HFF-Myc (cell line): ENCODE measurements at regions not wholly inside any gene's neighbourhood (a gene's known extent, or its start where the extent isn't known, plus 50 kb on each side); places are given as distances from the start of the nearest gene placed in this dataset.
"Not testable (repeated sequence)": the region's sequence is repeated elsewhere in the genome, so short reads cannot be mapped to it uniquely, and the experiment has no call there.

Source experiments
- DNase-seq: peaks from one replicate; pipeline ENCODE4 v3.0.0-alpha.2; 2011; ENCODE audit warnings: low read depth; ENCODE audit errors: extremely low read depth
- H3K4me3 ChIP-seq: replicated peaks from 2 replicates; pipeline ENCODE4 v1.5.1; 2011; ENCODE audit warnings: low read depth, mild to moderate bottlenecking, control low read depth, low read length
- CTCF ChIP-seq: IDR thresholded peaks from 2 replicates; pipeline ENCODE4 v1.5.1; 2012; ENCODE audit warnings: mild to moderate bottlenecking, low read depth, low read length, control low read depth; ENCODE audit errors: missing control alignments

GRCh38 chr10:71090330-71090729, 122.0 kb upstream of the UNC5B start:
- TF ChIP-seq CTCF = no peak
- no peak overlapping the region for H3K4me3 ChIP-seq
- DNase-seq = no peak

- no peak for DNase-seq
These were observed 121.6 kb upstream of the UNC5B start for GRCh38 chr10:71090801-71091200.

GRCh38 chr10:71092812-71093401, 119.5 kb upstream of the UNC5B start:
- no peak for DNase-seq

More at GRCh38 chr10:71090801-71091200, 121.6 kb upstream of the UNC5B start:
- no peak for TF ChIP-seq CTCF
- no peak overlapping the region for H3K4me3 ChIP-seq

GRCh38 chr10:71093531-71093930, 118.8 kb upstream of the UNC5B start:
- TF ChIP-seq CTCF = no peak
- DNase-seq = no peak
- no peak overlapping the region for H3K4me3 ChIP-seq

More at GRCh38 chr10:71092812-71093401, 119.5 kb upstream of the UNC5B start:
- no peak for TF ChIP-seq CTCF
- H3K4me3 ChIP-seq = no peak overlapping the region

- TF ChIP-seq CTCF = no peak
- H3K4me3 ChIP-seq = no peak overlapping the region
- DNase-seq = no peak
These were observed 117.5 kb upstream of the UNC5B start for GRCh38 chr10:71094712-71095390.

- no peak for TF ChIP-seq CTCF
- no peak for DNase-seq
- no peak overlapping the region for H3K4me3 ChIP-seq
These were observed 112.5 kb upstream of the UNC5B start for GRCh38 chr10:71099731-71100361.

- DNase-seq = no peak
- H3K4me3 ChIP-seq = no peak overlapping the region
- TF ChIP-seq CTCF = no peak
These were observed 108.4 kb upstream of the UNC5B start for GRCh38 chr10:71103961-71104360.

- DNase-seq, H3K4me3 ChIP-seq: not testable (repeated sequence)
These were observed 106.2 kb upstream of the UNC5B start for GRCh38 chr10:71106151-71106550.

GRCh38 chr10:71107117-71107516, 105.3 kb upstream of the UNC5B start:
- not testable (repeated sequence) for DNase-seq, H3K4me3 ChIP-seq

- not testable (repeated sequence) for DNase-seq
These were observed 104.3 kb upstream of the UNC5B start for GRCh38 chr10:71108042-71108441.

More at GRCh38 chr10:71108042-71108441, 104.3 kb upstream of the UNC5B start:
- not testable (repeated sequence) for H3K4me3 ChIP-seq
